Fibroblast of pulmonary artery (primary cell): ENCODE measurements at regions not wholly inside any gene's neighbourhood (a gene's known extent, or its start where the extent isn't known, plus 50 kb on each side); places are given as distances from the start of the nearest gene placed in this dataset.

Experiments used
- DNase-seq: peaks from one replicate; pipeline ENCODE4 v3.0.0-alpha.2; 2010; ENCODE audit warnings: low read depth
- H3K4me3 ChIP-seq: replicated peaks from 2 replicates; pipeline ENCODE4 v1.5.1; 2011; ENCODE audit warnings: low read depth, mild to moderate bottlenecking, control low read depth, low read length, moderate library complexity
- CTCF ChIP-seq: IDR thresholded peaks from 2 replicates; pipeline ENCODE4 v1.5.1; 2011; ENCODE audit warnings: mild to moderate bottlenecking, control low read depth, low read length, inconsistent platforms; ENCODE audit errors: missing control alignments

- no peak for TF ChIP-seq CTCF
- DNase-seq = peak; percentile 1
- H3K4me3 ChIP-seq = no peak overlapping the region
Measured at GRCh38 chr16:72312828-72313227, 140.9 kb upstream of the PMFBP1 start.

DNA sequence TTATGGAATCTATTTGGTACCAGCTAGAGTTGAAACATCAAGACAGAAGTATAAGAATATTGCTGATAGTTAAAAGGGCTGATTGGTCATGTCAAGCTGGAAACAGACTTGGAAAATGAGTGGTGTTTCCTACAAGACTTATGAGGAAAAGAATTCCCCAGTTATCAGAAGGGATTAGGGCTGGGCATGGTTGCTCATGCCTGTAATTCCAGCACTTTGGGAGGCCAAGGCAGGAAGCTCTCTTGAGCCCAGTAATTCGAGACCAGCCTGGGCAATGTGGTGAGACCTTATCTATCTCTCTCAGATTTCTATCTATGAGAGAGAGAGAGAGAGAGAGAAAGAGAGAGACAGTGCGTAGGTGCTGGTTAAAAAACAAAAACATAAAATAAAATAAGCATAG, 139.5 kb upstream of the PMFBP1 start:
- no peak for TF ChIP-seq CTCF
- no peak for DNase-seq

GRCh38 chr16:72309001-72309400, 137.0 kb upstream of the PMFBP1 start:
- no peak for TF ChIP-seq CTCF
- no peak for DNase-seq
- no peak overlapping the region for H3K4me3 ChIP-seq

More for the DNA sequence above, 139.5 kb upstream of the PMFBP1 start:
- H3K4me3 ChIP-seq = no peak overlapping the region

- H3K4me3 ChIP-seq = no peak overlapping the region
- no peak for DNase-seq
- TF ChIP-seq CTCF = no peak
Measured at GRCh38 chr16:72308396-72308795, 136.4 kb upstream of the PMFBP1 start.

GRCh38 chr16:72302332-72302731, 130.4 kb upstream of the PMFBP1 start:
- DNase-seq = no peak
- no peak for TF ChIP-seq CTCF
- H3K4me3 ChIP-seq = no peak overlapping the region

DNA sequence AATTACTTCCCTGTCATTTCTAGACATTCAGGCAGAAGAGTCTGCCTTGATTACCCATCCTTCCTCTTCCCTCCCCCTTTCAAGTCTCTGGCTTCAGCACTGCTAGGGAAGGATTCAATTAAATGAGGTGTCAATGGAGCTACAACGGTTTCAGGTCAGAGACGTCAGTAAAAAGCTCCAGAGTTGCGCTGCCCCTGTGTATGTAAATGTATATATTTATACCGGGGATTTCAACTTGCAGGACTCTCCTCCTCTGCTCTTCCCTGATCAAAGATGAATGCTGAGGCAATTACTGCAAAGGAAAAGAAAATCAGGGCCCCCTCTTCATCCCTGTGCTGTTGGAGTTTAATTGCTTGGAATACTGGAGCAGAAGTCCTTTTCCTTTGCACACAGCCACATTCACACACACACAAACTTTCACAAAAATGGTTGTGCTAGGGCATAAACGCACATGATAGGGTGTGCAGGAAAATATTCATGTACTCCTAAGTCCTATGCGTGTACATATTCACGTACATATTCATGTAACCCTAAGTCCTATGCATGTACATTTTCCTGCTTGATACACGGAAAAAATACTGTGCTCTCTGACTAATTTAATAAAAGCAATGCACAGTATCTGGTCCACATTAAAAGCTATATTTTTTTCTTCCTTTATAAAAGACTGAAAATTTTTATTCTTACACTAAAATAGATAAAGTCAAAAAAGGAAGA, 129.7 kb upstream of the PMFBP1 start:
- H3K4me3 ChIP-seq = no peak overlapping the region
- DNase-seq = no peak
- TF ChIP-seq CTCF = no peak

GRCh38 chr16:72300892-72301291, 128.9 kb upstream of the PMFBP1 start:
- no peak for DNase-seq
- no peak for TF ChIP-seq CTCF
- no peak overlapping the region for H3K4me3 ChIP-seq
